ENCODE measurements at regions not wholly inside any gene's neighbourhood (a gene's known extent, or its start where the extent isn't known, plus 50 kb on each side); places are given as distances from the start of the nearest gene placed in this dataset.

- TF ChIP-seq, protein P1, sequence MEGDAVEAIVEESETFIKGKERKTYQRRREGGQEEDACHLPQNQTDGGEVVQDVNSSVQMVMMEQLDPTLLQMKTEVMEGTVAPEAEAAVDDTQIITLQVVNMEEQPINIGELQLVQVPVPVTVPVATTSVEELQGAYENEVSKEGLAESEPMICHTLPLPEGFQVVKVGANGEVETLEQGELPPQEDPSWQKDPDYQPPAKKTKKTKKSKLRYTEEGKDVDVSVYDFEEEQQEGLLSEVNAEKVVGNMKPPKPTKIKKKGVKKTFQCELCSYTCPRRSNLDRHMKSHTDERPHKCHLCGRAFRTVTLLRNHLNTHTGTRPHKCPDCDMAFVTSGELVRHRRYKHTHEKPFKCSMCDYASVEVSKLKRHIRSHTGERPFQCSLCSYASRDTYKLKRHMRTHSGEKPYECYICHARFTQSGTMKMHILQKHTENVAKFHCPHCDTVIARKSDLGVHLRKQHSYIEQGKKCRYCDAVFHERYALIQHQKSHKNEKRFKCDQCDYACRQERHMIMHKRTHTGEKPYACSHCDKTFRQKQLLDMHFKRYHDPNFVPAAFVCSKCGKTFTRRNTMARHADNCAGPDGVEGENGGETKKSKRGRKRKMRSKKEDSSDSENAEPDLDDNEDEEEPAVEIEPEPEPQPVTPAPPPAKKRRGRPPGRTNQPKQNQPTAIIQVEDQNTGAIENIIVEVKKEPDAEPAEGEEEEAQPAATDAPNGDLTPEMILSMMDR (IDR thresholded peaks at IDR 0.05; ENCODE audit: insufficient read depth, low read depth, low read length) = no peak
- no peak for TF ChIP-seq EZH2 (IDR thresholded peaks at IDR 0.05; ENCODE audit: insufficient read depth, low read length)
Measured at GRCh38 chr2:6739547-6739946, 126.2 kb downstream of the CMPK2 start.
